H1 (cell line): ENCODE measurements at regions not wholly inside any gene's neighbourhood (a gene's known extent, or its start where the extent isn't known, plus 50 kb on each side); places are given as distances from the start of the nearest gene placed in this dataset.

ENCODE experiments used
- CTCF ChIA-PET: fragments of 300-600 bp; sonication (Branson Sonifier 250); formaldehyde crosslinking; loops from one replicate; lab custom pipeline; 2021; ENCODE audit not compliant: partially characterized antibody; lab: Charles Lee
- POLR2A ChIA-PET: fragments of 300-600 bp; sonication (Branson Sonifier 250); formaldehyde crosslinking; loops from one replicate; lab custom pipeline; 2021; ENCODE audit warnings: inconsistent platforms; ENCODE audit not compliant: partially characterized antibody; lab: Charles Lee
- DNase-seq, 2 experiments: peaks; one replicate each; pipeline versions ENCODE4 v3.0.0 to v3.0.0-alpha.2; 2010 to 2022; ENCODE audit warnings: low spot score in 2 of 2, low read depth in 1 of 2, mixed read lengths in 1 of 2
- FAIRE-seq: peaks from 2 replicates; lab custom pipeline; 2011; peaks lifted over from hg19 to GRCh38; lab: Jason Lieb, UNC
- H2AFZ ChIP-seq: 2 replicates; pipeline ENCODE4 v1.8.1; 2012; ENCODE audit warnings: low read length, inconsistent platforms
- H2AK5ac ChIP-seq: 2 replicates; pipeline ENCODE4 v1.6.1; 2013; ENCODE audit warnings: low read depth, low read length
- H2BK120ac ChIP-seq: replicated peaks from 2 replicates; pipeline ENCODE3; 2013; ENCODE audit warnings: low read depth, low read length, inconsistent platforms
- H2BK12ac ChIP-seq: 2 replicates; pipeline ENCODE4 v1.6.1; 2013; ENCODE audit warnings: low read depth, low read length
- H2BK15ac ChIP-seq: 2 replicates; pipeline ENCODE4 v1.6.1; 2013; ENCODE audit warnings: low read length
- H2BK20ac ChIP-seq: 2 replicates; pipeline ENCODE4 v1.6.1; 2013; ENCODE audit warnings: low read length
- H2BK5ac ChIP-seq: 2 replicates; pipeline ENCODE4 v1.6.1; 2013; ENCODE audit warnings: low read depth, low read length
- H3K14ac ChIP-seq: 2 replicates; pipeline ENCODE4 v1.6.1; 2013; ENCODE audit warnings: inconsistent platforms; ENCODE audit not compliant: insufficient read length
- H3K18ac ChIP-seq: 2 replicates; pipeline ENCODE4 v1.6.1; 2013; ENCODE audit warnings: low read length; ENCODE audit errors: extremely low read depth
- H3K23ac ChIP-seq: 2 replicates; pipeline ENCODE4 v1.6.1; 2013; ENCODE audit warnings: inconsistent platforms; ENCODE audit not compliant: insufficient read length
- H3K23me2 ChIP-seq: 2 replicates; pipeline ENCODE4 v1.6.1; 2013; ENCODE audit warnings: low read depth, low read length
- H3K27ac ChIP-seq: 2 replicates; pipeline ENCODE4 v1.6.1; 2011; ENCODE audit warnings: low read depth, low read length, inconsistent platforms
- H3K27me3 ChIP-seq, 4 experiments: replicated peaks in 1 of 4; 1 replicate in 1 of 4; 2 replicates in 3 of 4; pipeline versions ENCODE4 v1.6.1 to v1.8.1; 2011 to 2013; ENCODE audit warnings: low read length in 3 of 4, mild to moderate bottlenecking in 3 of 4, inconsistent platforms in 2 of 4, mixed read lengths in 2 of 4, moderate library complexity in 1 of 4; ENCODE audit not compliant: control insufficient read depth in 3 of 4, insufficient read depth in 3 of 4; ENCODE audit errors: extremely low read depth in 1 of 4
- H3K36me3 ChIP-seq, 4 experiments: 2 replicates each; pipeline versions ENCODE4 v1.6.1 to v1.8.1; 2011 to 2013; ENCODE audit warnings: mild to moderate bottlenecking in 4 of 4, low read length in 3 of 4, moderate library complexity in 2 of 4, control low read depth in 1 of 4, inconsistent platforms in 1 of 4; ENCODE audit not compliant: insufficient read depth in 4 of 4, control insufficient read depth in 2 of 4
- H3K4ac ChIP-seq: replicated peaks from 2 replicates; pipeline ENCODE3; 2013; ENCODE audit warnings: low read length, low read depth, mixed read lengths, inconsistent platforms; ENCODE audit not compliant: insufficient read length
- H3K4me1 ChIP-seq, 4 experiments: replicated peaks in 1 of 4; 1 replicate in 1 of 4; 2 replicates in 3 of 4; pipeline versions ENCODE4 v1.6.1 to v1.8.1; 2011 to 2013; ENCODE audit warnings: low read length in 3 of 4, inconsistent platforms in 2 of 4, mixed read lengths in 1 of 4; ENCODE audit not compliant: insufficient read depth in 4 of 4, control insufficient read depth in 3 of 4
- H3K4me2 ChIP-seq, 2 experiments: 2 replicates each; pipeline versions ENCODE4 v1.6.1 to v1.8.1; 2011 to 2013; ENCODE audit warnings: low read depth in 2 of 2, low read length in 2 of 2, control low read depth in 1 of 2, inconsistent platforms in 1 of 2, mild to moderate bottlenecking in 1 of 2; ENCODE audit not compliant: insufficient read depth in 1 of 2
- H3K4me3 ChIP-seq, 4 experiments: fragments of 200-600, 300-600 bp in 1 of 4; sonication (generic), shearing (Covaris generic), sonication (Bioruptor Twin) in 1 of 4; 2 replicates each; pipeline versions ENCODE4 v1.5.1 to v1.8.1; 2011 to 2016; ENCODE audit warnings: low read length in 4 of 4, low read depth in 3 of 4, control low read depth in 2 of 4, inconsistent platforms in 2 of 4, mild to moderate bottlenecking in 2 of 4, mixed read lengths in 1 of 4, moderate library complexity in 1 of 4; ENCODE audit not compliant: insufficient read depth in 2 of 4; ENCODE audit errors: extremely low read depth in 1 of 4
- H3K56ac ChIP-seq: replicated peaks from 2 replicates; pipeline ENCODE3; 2013; ENCODE audit warnings: low read depth, mild to moderate bottlenecking, mixed read lengths, low read length, inconsistent platforms; ENCODE audit not compliant: insufficient read length
- H3K79me1 ChIP-seq: 2 replicates; pipeline ENCODE4 v1.6.1; 2013; ENCODE audit warnings: low read depth, low read length, control low read depth
- H3K79me2 ChIP-seq, 2 experiments: 2 replicates each; pipeline versions ENCODE4 v1.6.1 to v1.8.1; 2012 to 2013; ENCODE audit warnings: low read length in 2 of 2, mild to moderate bottlenecking in 2 of 2, inconsistent platforms in 1 of 2; ENCODE audit not compliant: insufficient read depth in 2 of 2, control insufficient read depth in 1 of 2
- H3K9ac ChIP-seq, 4 experiments: replicated peaks in 1 of 4; 1 replicate in 1 of 4; 2 replicates in 3 of 4; pipeline versions ENCODE4 v1.6.1 to v1.8.1; 2011 to 2013; ENCODE audit warnings: low read depth in 3 of 4, low read length in 3 of 4, control low read depth in 2 of 4, mild to moderate bottlenecking in 2 of 4, moderate library complexity in 2 of 4, inconsistent platforms in 1 of 4; ENCODE audit errors: extremely low read depth in 1 of 4
- H3K9me3 ChIP-seq, 2 experiments: 2 replicates each; pipeline versions ENCODE4 v1.6.1 to v1.8.1; 2012 to 2013; ENCODE audit warnings: mild to moderate bottlenecking in 2 of 2, moderate library complexity in 2 of 2, control low read depth in 1 of 2, inconsistent platforms in 1 of 2, low read depth in 1 of 2, low read length in 1 of 2, mixed read lengths in 1 of 2; ENCODE audit not compliant: insufficient read depth in 2 of 2
- H4K20me1 ChIP-seq, 2 experiments: replicated peaks in 1 of 2; 2 replicates each; pipeline versions ENCODE3 to v1.8.1; 2011 to 2013; ENCODE audit warnings: inconsistent platforms in 2 of 2, low read length in 2 of 2, mild to moderate bottlenecking in 1 of 2; ENCODE audit not compliant: insufficient read depth in 2 of 2, control insufficient read depth in 1 of 2
- H4K5ac ChIP-seq: 2 replicates; pipeline ENCODE4 v1.6.1; 2013; ENCODE audit warnings: low read length, low read depth, mixed read lengths, inconsistent platforms; ENCODE audit not compliant: insufficient read length
- H4K8ac ChIP-seq: 2 replicates; pipeline ENCODE4 v1.8.0; 2013; ENCODE audit warnings: mild to moderate bottlenecking, moderate library complexity, low read length, inconsistent platforms; ENCODE audit not compliant: insufficient read depth; ENCODE audit errors: extremely low read depth
- H4K91ac ChIP-seq: replicated peaks from 2 replicates; pipeline ENCODE3; 2013; ENCODE audit warnings: low read length, mixed read lengths, inconsistent platforms; ENCODE audit not compliant: insufficient read length
- CTCF ChIP-seq, 3 experiments: IDR thresholded peaks; 1 replicate in 2 of 3; 2 replicates in 1 of 3; pipeline versions ENCODE4 v1.5.1 to v1.6.1; 2011; ENCODE audit warnings: low read length in 3 of 3, mild to moderate bottlenecking in 3 of 3, inconsistent platforms in 2 of 3, low read depth in 1 of 3, moderate library complexity in 1 of 3; ENCODE audit not compliant: insufficient read depth in 1 of 3; ENCODE audit errors: control extremely low read depth in 1 of 3
- PHF8 ChIP-seq: fragments of 200-600 bp; sonication (generic); conservative IDR thresholded peaks from 2 replicates; pipeline ENCODE4 v1.7.1; 2012; ENCODE audit warnings: low read depth, mild to moderate bottlenecking, inconsistent platforms, low read length, moderate library complexity
- RAD21 ChIP-seq, 2 experiments: IDR thresholded peaks in 1 of 2; conservative IDR thresholded peaks in 1 of 2; 2 replicates each; pipeline ENCODE4 v1.6.1; 2011; ENCODE audit warnings: low read depth in 2 of 2, low read length in 2 of 2, improper control_type of control experiment in 1 of 2, inconsistent platforms in 1 of 2, mild to moderate bottlenecking in 1 of 2, moderate library complexity in 1 of 2
- SP4 ChIP-seq: IDR thresholded peaks from 2 replicates; pipeline ENCODE4 v1.6.1; 2012; ENCODE audit warnings: low read length, inconsistent platforms
- TAF1 ChIP-seq: IDR thresholded peaks from 2 replicates; pipeline ENCODE4 v1.6.1; 2011; ENCODE audit warnings: mild to moderate bottlenecking, low read depth, low read length
- WGBS, 2 experiments: shearing (Covaris generic) in 1 of 2; methylation state at CpG; one replicate each; pipeline versions ENCODE4 v1.1.6 to v1.1.7; 2013 to 2015; ENCODE audit warnings: low lambda C conversion rate in 2 of 2, mixed read lengths in 2 of 2, inconsistent platforms in 1 of 2, low coverage in 1 of 2, missing lambda C conversion rate in 1 of 2; ENCODE audit not compliant: insufficient replicate concordance in 2 of 2, insufficient coverage in 1 of 2, insufficient read length in 1 of 2; ENCODE audit errors: extremely low coverage in 1 of 2, missing lambda C conversion rate in 1 of 2; 5-methylcytosine and 5-hydroxymethylcytosine counted together

GRCh38 chr6:164109770-164110140 lies 695.2 kb downstream of the QKI start:
- Histone ChIP-seq H2BK20ac (no peak overlapping the region), H3K23me2 (no peaks in the 10 kb centered on the region), H2BK12ac (0 out of 2 replicates have a peak overlapping the region, but pooled peaks have one; percentile 39), H3K18ac (no peak overlapping the region), H4K5ac (no peak overlapping the region), H2BK5ac (no peak overlapping the region), H3K23ac (no peak overlapping the region), H3K9me3 (no peaks in the 10 kb centered on the region; a peak in 1 of 4 replicates), H3K27ac (no peak overlapping the region), H2AK5ac (no peak overlapping the region), H3K79me2 (no peaks in the 10 kb centered on the region; a peak in 1 of 4 replicates), H2BK15ac (no peak overlapping the region), H4K91ac (no peak overlapping the region), H2AFZ (0 out of 2 replicates have a peak overlapping the region, but pooled peaks have one; percentile 58), H2BK120ac (no peak overlapping the region), H3K4me2 (no peak overlapping the region), H3K27me3 (no peaks in the 10 kb centered on the region), H3K14ac (no peak overlapping the region), H4K20me1 (no peaks in the 10 kb centered on the region), H3K56ac (no peak overlapping the region), H3K9ac (no peak overlapping the region), H3K4me3 (no peak overlapping the region), H3K79me1 (no peaks in the 10 kb centered on the region), H3K36me3 (no peaks in the 10 kb centered on the region), H3K4me1 (no peaks in the 10 kb centered on the region), H4K8ac (no peak overlapping the region), H3K4ac (no peak overlapping the region)
- FAIRE-seq: no peak
- 54% methylated on average over 6 of the region's 6 CpGs; no CpG with 5 or more reads in 1 of the 2 experiments for WGBS, 2 experiments
- ChIA-PET CTCF (interaction anchor here (0.7 to 2.9 kb wide), 25 partner anchors 10 to 1132 kb away, joined by 3 to 24 read pairs (median 3); no protein-coding TSS in a partner anchor), POLR2A (no interaction called here)
- TF ChIP-seq SP4: peak; percentile 57; the same call in 1 of the 2 replicates
- peak; percentile 47 to 56 (median 49) for TF ChIP-seq CTCF (IDR thresholded peaks at IDR 0.05; ENCODE audit: control extremely low read depth in 1 of 3, insufficient read depth in 1 of 3, low read depth in 1 of 3, low read length in 3 of 3)
- no peak for TF ChIP-seq TAF1
- TF ChIP-seq PHF8: no peak
- peak; percentile 71 to 77 for TF ChIP-seq RAD21 (IDR thresholded peaks at IDR 0.05 in 1 of 2, conservative IDR thresholded peaks at IDR 0.05 in 1 of 2; ENCODE audit: low read depth in 2 of 2, low read length in 2 of 2)
- DNase-seq: peak in 1 of 2 experiments; percentile 61
